ENCODE measurements at regions not wholly inside any gene's neighbourhood (a gene's known extent, or its start where the extent isn't known, plus 50 kb on each side); places are given as distances from the start of the nearest gene placed in this dataset.

DNA sequence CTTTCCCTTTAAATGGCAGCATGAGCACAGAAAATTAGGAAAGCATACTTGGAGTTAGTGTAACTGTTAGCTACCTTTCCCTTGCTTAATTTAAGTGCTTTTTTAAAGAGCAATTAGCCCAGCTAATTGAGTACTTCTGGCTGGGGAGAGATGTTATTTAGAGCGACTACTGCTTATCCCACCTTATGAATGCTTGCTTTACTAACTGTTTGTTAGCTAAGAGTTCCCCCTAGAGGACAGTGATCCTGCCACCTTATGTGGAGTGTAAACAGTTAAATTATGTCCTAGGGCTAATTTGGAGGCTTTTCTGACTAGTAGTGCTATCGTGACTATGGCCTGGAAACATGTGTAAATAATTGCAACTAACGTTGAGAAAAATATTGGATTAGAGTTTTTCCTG is 909.4 kb downstream of the FSTL5 start:
- TF ChIP-seq EZH2 (IDR thresholded peaks at IDR 0.05; ENCODE audit: insufficient read depth, poor library complexity, severe bottlenecking) (no peak), EZH2phosphoT487 (IDR thresholded peaks at IDR 0.05; ENCODE audit: insufficient read depth, low read depth) (no peak)

Data from GM23248 (cell line).